ENCODE measurements at regions not wholly inside any gene's neighbourhood (a gene's known extent, or its start where the extent isn't known, plus 50 kb on each side); places are given as distances from the start of the nearest gene placed in this dataset.

GRCh38 chr20:24254480-24254879 lies 214.9 kb upstream of the SYNDIG1 start:
- Histone ChIP-seq H3K9me3 (ENCODE audit: control insufficient read depth in 5 of 5, low read length in 5 of 5) (no peaks in the 10 kb centered on the region), H3K9ac (ENCODE audit: low read length in 5 of 5) (no peak overlapping the region), H3K27me3 (ENCODE audit: control insufficient read depth in 5 of 5, insufficient read depth in 4 of 5, low read length in 5 of 5) (no peaks in the 10 kb centered on the region), H3K36me3 (ENCODE audit: control insufficient read depth in 5 of 5, insufficient read depth in 5 of 5, low read length in 5 of 5) (no peaks in the 10 kb centered on the region), H3K4me3 (ENCODE audit: low read depth in 1 of 5, low read length in 5 of 5) (no peak overlapping the region), H3K4me1 (ENCODE audit: control insufficient read depth in 5 of 5, insufficient read depth in 5 of 5, low read length in 5 of 5) (no peaks in the 10 kb centered on the region), H3K27ac (ENCODE audit: low read depth, low read length) (no peak overlapping the region)

- Histone ChIP-seq H3K9me3 (ENCODE audit: control insufficient read depth in 5 of 5, low read length in 5 of 5) (no peaks in the 10 kb centered on the region), H3K4me3 (ENCODE audit: low read depth in 1 of 5, low read length in 5 of 5) (no peak overlapping the region), H3K27ac (ENCODE audit: low read depth, low read length) (no peak overlapping the region), H3K9ac (ENCODE audit: low read length in 5 of 5) (no peak overlapping the region), H3K27me3 (ENCODE audit: control insufficient read depth in 5 of 5, insufficient read depth in 4 of 5, low read length in 5 of 5) (peaks cover 0 to 4% (median 0%) of the 10 kb centered on the region in 5 donors), H3K4me1 (ENCODE audit: control insufficient read depth in 5 of 5, insufficient read depth in 5 of 5, low read length in 5 of 5) (no peaks in the 10 kb centered on the region), H3K36me3 (ENCODE audit: control insufficient read depth in 5 of 5, insufficient read depth in 5 of 5, low read length in 5 of 5) (no peaks in the 10 kb centered on the region)
Observed at GRCh38 chr20:24253321-24253720, 216.1 kb upstream of the SYNDIG1 start.

- Histone ChIP-seq H3K4me3 (ENCODE audit: low read depth in 1 of 5, low read length in 5 of 5) (no peak overlapping the region), H3K27ac (ENCODE audit: low read depth, low read length) (no peak overlapping the region), H3K27me3 (ENCODE audit: control insufficient read depth in 5 of 5, insufficient read depth in 4 of 5, low read length in 5 of 5) (peaks cover 0 to 9% (median 3%) of the 10 kb centered on the region in 5 donors), H3K9me3 (ENCODE audit: control insufficient read depth in 5 of 5, low read length in 5 of 5) (no peaks in the 10 kb centered on the region), H3K4me1 (ENCODE audit: control insufficient read depth in 5 of 5, insufficient read depth in 5 of 5, low read length in 5 of 5) (no peaks in the 10 kb centered on the region), H3K9ac (ENCODE audit: low read length in 5 of 5) (no peak overlapping the region), H3K36me3 (ENCODE audit: control insufficient read depth in 5 of 5, insufficient read depth in 5 of 5, low read length in 5 of 5) (no peaks in the 10 kb centered on the region)
Observed at GRCh38 chr20:24245094-24245493, 224.3 kb upstream of the SYNDIG1 start.

- no peaks in the 10 kb centered on the region for H3K36me3 ChIP-seq (ENCODE audit: control insufficient read depth in 5 of 5, insufficient read depth in 5 of 5, low read length in 5 of 5)
- no peak overlapping the region for H3K27ac ChIP-seq (ENCODE audit: low read depth, low read length)
- H3K9me3 ChIP-seq (ENCODE audit: control insufficient read depth in 5 of 5, low read length in 5 of 5) = no peaks in the 10 kb centered on the region
- no peak overlapping the region for H3K4me3 ChIP-seq (ENCODE audit: low read depth in 1 of 5, low read length in 5 of 5)
- no peaks in the 10 kb centered on the region for H3K4me1 ChIP-seq (ENCODE audit: control insufficient read depth in 5 of 5, insufficient read depth in 5 of 5, low read length in 5 of 5)
- no peak overlapping the region for H3K9ac ChIP-seq (ENCODE audit: low read length in 5 of 5)
- peaks cover 0 to 5% (median 0%) of the 10 kb centered on the region in 5 donors for H3K27me3 ChIP-seq (ENCODE audit: control insufficient read depth in 5 of 5, insufficient read depth in 4 of 5, low read length in 5 of 5)
Observed at GRCh38 chr20:24242763-24243162, 226.7 kb upstream of the SYNDIG1 start.

- Histone ChIP-seq H3K27me3 (ENCODE audit: control insufficient read depth in 5 of 5, insufficient read depth in 4 of 5, low read length in 5 of 5) (peaks cover 0 to 4% (median 0%) of the 10 kb centered on the region in 5 donors), H3K27ac (ENCODE audit: low read depth, low read length) (no peak overlapping the region), H3K36me3 (ENCODE audit: control insufficient read depth in 5 of 5, insufficient read depth in 5 of 5, low read length in 5 of 5) (no peaks in the 10 kb centered on the region), H3K4me1 (ENCODE audit: control insufficient read depth in 5 of 5, insufficient read depth in 5 of 5, low read length in 5 of 5) (no peaks in the 10 kb centered on the region), H3K4me3 (ENCODE audit: low read depth in 1 of 5, low read length in 5 of 5) (no peak overlapping the region), H3K9ac (ENCODE audit: low read length in 5 of 5) (no peak overlapping the region), H3K9me3 (ENCODE audit: control insufficient read depth in 5 of 5, low read length in 5 of 5) (no peaks in the 10 kb centered on the region)
Observed at GRCh38 chr20:24241466-24241865, 228.0 kb upstream of the SYNDIG1 start.

GRCh38 chr20:24236963-24237362 lies 232.5 kb upstream of the SYNDIG1 start:
- H3K27me3 ChIP-seq (ENCODE audit: control insufficient read depth in 5 of 5, insufficient read depth in 4 of 5, low read length in 5 of 5) = no peaks in the 10 kb centered on the region
- H3K27ac ChIP-seq (ENCODE audit: low read depth, low read length) = no peak overlapping the region
- no peaks in the 10 kb centered on the region for H3K9me3 ChIP-seq (ENCODE audit: control insufficient read depth in 5 of 5, low read length in 5 of 5)
- no peaks in the 10 kb centered on the region for H3K36me3 ChIP-seq (ENCODE audit: control insufficient read depth in 5 of 5, insufficient read depth in 5 of 5, low read length in 5 of 5)
- H3K4me1 ChIP-seq (ENCODE audit: control insufficient read depth in 5 of 5, insufficient read depth in 5 of 5, low read length in 5 of 5) = no peaks in the 10 kb centered on the region
- H3K4me3 ChIP-seq (ENCODE audit: low read depth in 1 of 5, low read length in 5 of 5) = no peak overlapping the region
- H3K9ac ChIP-seq (ENCODE audit: low read length in 5 of 5) = no peak overlapping the region

- H3K36me3 ChIP-seq (ENCODE audit: control insufficient read depth in 5 of 5, insufficient read depth in 5 of 5, low read length in 5 of 5) = no peaks in the 10 kb centered on the region
- no peak overlapping the region for H3K9ac ChIP-seq (ENCODE audit: low read length in 5 of 5)
- H3K9me3 ChIP-seq (ENCODE audit: control insufficient read depth in 5 of 5, low read length in 5 of 5) = no peaks in the 10 kb centered on the region
- H3K4me3 ChIP-seq (ENCODE audit: low read depth in 1 of 5, low read length in 5 of 5) = no peak overlapping the region
- H3K27me3 ChIP-seq (ENCODE audit: control insufficient read depth in 5 of 5, insufficient read depth in 4 of 5, low read length in 5 of 5) = no peaks in the 10 kb centered on the region
- H3K27ac ChIP-seq (ENCODE audit: low read depth, low read length) = no peak overlapping the region
- H3K4me1 ChIP-seq (ENCODE audit: control insufficient read depth in 5 of 5, insufficient read depth in 5 of 5, low read length in 5 of 5) = no peaks in the 10 kb centered on the region
Observed at GRCh38 chr20:24236201-24236600, 233.2 kb upstream of the SYNDIG1 start.

- no peaks in the 10 kb centered on the region for H3K27me3 ChIP-seq (ENCODE audit: control insufficient read depth in 5 of 5, insufficient read depth in 4 of 5, low read length in 5 of 5)
- no peaks in the 10 kb centered on the region for H3K36me3 ChIP-seq (ENCODE audit: control insufficient read depth in 5 of 5, insufficient read depth in 5 of 5, low read length in 5 of 5)
- H3K9ac ChIP-seq (ENCODE audit: low read length in 5 of 5) = no peak overlapping the region
- no peaks in the 10 kb centered on the region for H3K9me3 ChIP-seq (ENCODE audit: control insufficient read depth in 5 of 5, low read length in 5 of 5)
- H3K4me1 ChIP-seq (ENCODE audit: control insufficient read depth in 5 of 5, insufficient read depth in 5 of 5, low read length in 5 of 5) = no peaks in the 10 kb centered on the region
- H3K4me3 ChIP-seq (ENCODE audit: low read depth in 1 of 5, low read length in 5 of 5) = no peak overlapping the region
- no peak overlapping the region for H3K27ac ChIP-seq (ENCODE audit: low read depth, low read length)
Observed at GRCh38 chr20:24235296-24236175, 233.9 kb upstream of the SYNDIG1 start.

GRCh38 chr20:24227600-24227999 lies 239.0 kb upstream of the GGTLC1 start:
- Histone ChIP-seq H3K27me3 (ENCODE audit: control insufficient read depth in 5 of 5, insufficient read depth in 4 of 5, low read length in 5 of 5) (no peaks in the 10 kb centered on the region), H3K4me3 (ENCODE audit: low read depth in 1 of 5, low read length in 5 of 5) (no peak overlapping the region), H3K9ac (ENCODE audit: low read length in 5 of 5) (no peak overlapping the region), H3K9me3 (ENCODE audit: control insufficient read depth in 5 of 5, low read length in 5 of 5) (no peaks in the 10 kb centered on the region), H3K27ac (ENCODE audit: low read depth, low read length) (no peak overlapping the region), H3K4me1 (ENCODE audit: control insufficient read depth in 5 of 5, insufficient read depth in 5 of 5, low read length in 5 of 5) (no peaks in the 10 kb centered on the region), H3K36me3 (ENCODE audit: control insufficient read depth in 5 of 5, insufficient read depth in 5 of 5, low read length in 5 of 5) (no peaks in the 10 kb centered on the region)

GRCh38 chr20:24212494-24212893 lies 223.9 kb upstream of the GGTLC1 start:
- Histone ChIP-seq H3K9ac (ENCODE audit: low read length in 5 of 5) (no peak overlapping the region), H3K4me1 (ENCODE audit: control insufficient read depth in 5 of 5, insufficient read depth in 5 of 5, low read length in 5 of 5) (no peaks in the 10 kb centered on the region), H3K27me3 (ENCODE audit: control insufficient read depth in 5 of 5, insufficient read depth in 4 of 5, low read length in 5 of 5) (peaks cover 0 to 19% (median 13%) of the 10 kb centered on the region in 5 donors), H3K9me3 (ENCODE audit: control insufficient read depth in 5 of 5, low read length in 5 of 5) (peaks cover 0 to 8% (median 0%) of the 10 kb centered on the region in 5 donors), H3K36me3 (ENCODE audit: control insufficient read depth in 5 of 5, insufficient read depth in 5 of 5, low read length in 5 of 5) (no peaks in the 10 kb centered on the region), H3K4me3 (ENCODE audit: low read depth in 1 of 5, low read length in 5 of 5) (no peak overlapping the region), H3K27ac (ENCODE audit: low read depth, low read length) (no peak overlapping the region)
